ENCODE measurements at regions not wholly inside any gene's neighbourhood (a gene's known extent, or its start where the extent isn't known, plus 50 kb on each side); places are given as distances from the start of the nearest gene placed in this dataset.

DNA sequence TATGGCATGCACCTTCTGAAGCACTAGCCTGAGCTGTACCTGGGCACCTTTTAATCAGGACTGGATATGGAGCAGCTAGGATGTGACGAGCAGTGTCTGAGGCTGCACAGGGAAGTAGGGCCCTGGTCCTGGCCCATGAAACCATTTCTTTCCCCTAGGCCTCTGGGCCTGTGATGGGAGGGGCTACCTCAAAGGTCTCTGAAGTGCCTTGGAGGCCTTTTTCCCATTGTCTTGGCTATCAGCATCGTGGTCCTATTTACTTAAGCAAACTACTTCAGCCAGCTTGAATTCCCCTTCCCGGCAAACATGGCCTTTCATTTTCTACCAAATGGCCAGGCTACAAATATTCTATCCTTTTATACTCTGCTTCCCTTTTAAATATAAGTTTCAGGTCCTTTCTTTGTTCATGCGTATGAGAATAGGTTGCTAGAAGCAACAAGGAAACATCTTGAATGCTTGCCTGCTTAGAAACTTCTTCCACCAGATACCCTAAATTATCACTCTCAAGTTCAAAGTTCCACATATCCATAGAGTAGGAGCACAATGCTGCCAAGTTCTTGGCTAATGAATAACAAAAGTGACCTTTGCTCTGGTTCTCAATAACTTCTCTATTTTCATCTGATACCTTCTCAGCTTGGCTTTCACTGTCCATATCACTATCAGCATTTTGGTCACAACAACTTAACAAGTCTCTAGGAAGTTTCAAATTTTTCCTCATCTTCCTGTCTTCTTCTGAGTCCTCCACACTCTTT is 673.1 kb downstream of the HTR1B start:
- TF ChIP-seq, protein P1, sequence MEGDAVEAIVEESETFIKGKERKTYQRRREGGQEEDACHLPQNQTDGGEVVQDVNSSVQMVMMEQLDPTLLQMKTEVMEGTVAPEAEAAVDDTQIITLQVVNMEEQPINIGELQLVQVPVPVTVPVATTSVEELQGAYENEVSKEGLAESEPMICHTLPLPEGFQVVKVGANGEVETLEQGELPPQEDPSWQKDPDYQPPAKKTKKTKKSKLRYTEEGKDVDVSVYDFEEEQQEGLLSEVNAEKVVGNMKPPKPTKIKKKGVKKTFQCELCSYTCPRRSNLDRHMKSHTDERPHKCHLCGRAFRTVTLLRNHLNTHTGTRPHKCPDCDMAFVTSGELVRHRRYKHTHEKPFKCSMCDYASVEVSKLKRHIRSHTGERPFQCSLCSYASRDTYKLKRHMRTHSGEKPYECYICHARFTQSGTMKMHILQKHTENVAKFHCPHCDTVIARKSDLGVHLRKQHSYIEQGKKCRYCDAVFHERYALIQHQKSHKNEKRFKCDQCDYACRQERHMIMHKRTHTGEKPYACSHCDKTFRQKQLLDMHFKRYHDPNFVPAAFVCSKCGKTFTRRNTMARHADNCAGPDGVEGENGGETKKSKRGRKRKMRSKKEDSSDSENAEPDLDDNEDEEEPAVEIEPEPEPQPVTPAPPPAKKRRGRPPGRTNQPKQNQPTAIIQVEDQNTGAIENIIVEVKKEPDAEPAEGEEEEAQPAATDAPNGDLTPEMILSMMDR (IDR thresholded peaks at IDR 0.05): no peak
- no peak for TF ChIP-seq POLR2A (IDR thresholded peaks at IDR 0.05)
